Colonic mucosa (tissue), 4 donors: ENCODE measurements at regions not wholly inside any gene's neighbourhood (a gene's known extent, or its start where the extent isn't known, plus 50 kb on each side); places are given as distances from the start of the nearest gene placed in this dataset.

Source experiments
- DNase-seq: peaks from one replicate; pipeline ENCODE4 v3.0.0-alpha.2; 2020
- H3K27ac ChIP-seq: fragments of 200-600 bp; one replicate; pipeline ENCODE4 v1.8.0; 2021
- H3K27me3 ChIP-seq: fragments of 200-600 bp; one replicate; pipeline ENCODE4 v1.8.0; 2021
- H3K36me3 ChIP-seq: fragments of 200-600 bp; one replicate; pipeline ENCODE4 v1.8.0; 2021
- H3K4me1 ChIP-seq: fragments of 200-600 bp; one replicate; pipeline ENCODE4 v1.8.0; 2021; ENCODE audit warnings: mild to moderate bottlenecking
- H3K4me3 ChIP-seq: fragments of 200-600 bp; one replicate; pipeline ENCODE4 v1.8.0; 2021
- H3K9ac ChIP-seq, 2 donors: one replicate each; pipeline ENCODE4 v1.7.0; 2013; ENCODE audit warnings: control low read depth in 2 of 2, low read depth in 2 of 2, low read length in 2 of 2
- H3K9me3 ChIP-seq: fragments of 200-600 bp; one replicate; pipeline ENCODE4 v1.8.0; 2021
- CTCF ChIP-seq: fragments of 200-600 bp; IDR thresholded peaks from one replicate; pipeline ENCODE4 v1.8.0; 2022; ENCODE audit warnings: antibody characterized with exemption, mild to moderate bottlenecking
- intact Hi-C: fragments of 100-400 bp; cut with DNase I; formaldehyde crosslinking; loops from one replicate; pipeline ENCODE4 v1.14.1; 2022
- donor health status: healthy.
- donor health status: DM: no; HTN: no; CAD: no.
- donor health status: DM: no; HTN: no; CAD: no.

DNA sequence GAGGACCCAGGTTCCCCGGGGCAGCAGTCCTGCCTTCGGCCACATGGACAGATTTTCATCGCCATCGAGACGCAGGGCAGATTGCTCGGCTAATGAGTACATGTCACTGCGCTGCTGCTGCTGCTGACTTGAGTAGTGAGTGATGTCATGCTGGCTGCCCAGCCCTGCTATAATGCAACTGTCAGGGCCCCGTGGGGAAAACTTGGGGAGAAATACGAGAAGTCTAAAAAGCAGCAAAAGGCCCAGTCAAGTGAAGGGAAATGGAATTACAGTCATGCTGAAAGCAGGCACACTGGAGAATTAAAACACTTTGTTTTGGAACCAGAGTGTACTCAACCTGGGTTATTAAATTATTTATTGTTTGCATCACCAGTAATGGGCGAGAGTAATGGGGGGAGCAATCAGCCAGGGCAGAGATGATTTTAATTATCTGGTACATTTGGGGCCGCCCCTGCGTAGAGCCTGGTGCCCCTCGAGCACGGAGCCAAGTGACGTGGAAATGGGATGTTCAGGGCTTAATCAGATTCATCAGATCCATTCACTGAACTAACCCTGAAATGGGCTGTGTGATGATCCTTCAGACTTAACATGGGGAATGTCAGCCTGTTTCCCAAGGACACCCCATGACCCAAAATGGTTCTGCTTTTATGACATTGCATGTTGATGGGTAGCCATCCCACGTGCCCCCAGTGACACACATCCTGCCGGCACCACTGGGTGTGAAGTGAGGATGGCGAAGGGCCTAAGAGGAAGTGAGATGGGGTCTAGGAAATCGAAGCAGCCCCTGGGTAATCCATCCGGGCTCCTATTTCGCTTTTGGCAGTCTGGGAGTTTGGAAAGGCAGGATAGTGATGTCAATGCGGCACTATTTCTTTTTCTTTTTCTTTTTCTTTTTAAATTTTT, 241.6 kb upstream of the CADM1 start:
- no peak for TF ChIP-seq CTCF
- no peak overlapping the region for H3K27ac ChIP-seq
- H3K36me3 ChIP-seq: no peaks in the 10 kb centered on the region
- H3K9ac ChIP-seq: no peak overlapping the region
- intact Hi-C loops: no loop called here
- no peaks in the 10 kb centered on the region for H3K4me1 ChIP-seq
- H3K9me3 ChIP-seq: no peaks in the 10 kb centered on the region
- no peak for DNase-seq
- no peaks in the 10 kb centered on the region for H3K27me3 ChIP-seq
- no peak overlapping the region for H3K4me3 ChIP-seq

DNA sequence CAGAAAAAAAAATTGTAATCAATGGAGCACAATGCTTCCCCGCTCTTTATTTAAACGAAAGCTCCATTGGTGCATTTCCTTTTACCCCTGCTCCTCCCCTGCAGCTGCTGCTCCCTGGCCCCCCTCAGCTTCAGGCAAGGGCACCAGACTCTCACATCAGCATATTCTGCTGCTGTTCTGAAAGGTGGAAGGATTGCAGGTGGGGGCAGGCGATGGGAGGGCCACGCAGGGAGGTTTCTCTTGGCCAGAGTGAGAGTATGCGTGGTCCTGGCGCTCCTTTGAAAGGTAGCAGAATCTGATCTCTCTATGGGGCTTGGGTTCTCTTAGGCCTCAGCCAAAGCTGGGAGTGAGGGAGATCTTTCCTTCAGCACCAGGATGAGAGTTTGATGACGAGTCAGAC, 240.9 kb upstream of the CADM1 start:
- Histone ChIP-seq H3K27me3 (no peaks in the 10 kb centered on the region), H3K4me3 (no peak overlapping the region), H3K36me3 (no peaks in the 10 kb centered on the region), H3K27ac (no peak overlapping the region), H3K4me1 (no peaks in the 10 kb centered on the region), H3K9me3 (no peaks in the 10 kb centered on the region), H3K9ac (no peak overlapping the region)
- intact Hi-C loops: no loop called here
- no peak for DNase-seq
- no peak for TF ChIP-seq CTCF

- H3K27me3 ChIP-seq: no peaks in the 10 kb centered on the region
- DNase-seq: no peak
- intact Hi-C loops: no loop called here
These were observed 239.5 kb upstream of the CADM1 start for GRCh38 chr11:115743719-115744118.

GRCh38 chr11:115741376-115742107, 237.3 kb upstream of the CADM1 start:
- no peak for DNase-seq
- H3K4me3 ChIP-seq: no peak overlapping the region
- H3K4me1 ChIP-seq: no peaks in the 10 kb centered on the region
- no peaks in the 10 kb centered on the region for H3K9me3 ChIP-seq
- no peak overlapping the region for H3K9ac ChIP-seq
- no peak for TF ChIP-seq CTCF
- no peak overlapping the region for H3K27ac ChIP-seq
- H3K36me3 ChIP-seq: no peaks in the 10 kb centered on the region
- no peaks in the 10 kb centered on the region for H3K27me3 ChIP-seq
- intact Hi-C loops: no loop called here

More at GRCh38 chr11:115743719-115744118, 239.5 kb upstream of the CADM1 start:
- no peak for TF ChIP-seq CTCF
- H3K9me3 ChIP-seq: no peaks in the 10 kb centered on the region
- H3K36me3 ChIP-seq: no peaks in the 10 kb centered on the region
- no peak overlapping the region for H3K4me3 ChIP-seq
- H3K27ac ChIP-seq: no peak overlapping the region
- H3K4me1 ChIP-seq: no peaks in the 10 kb centered on the region
- H3K9ac ChIP-seq: no peak overlapping the region

GRCh38 chr11:115740324-115740723, 236.1 kb upstream of the CADM1 start:
- Histone ChIP-seq H3K4me3 (no peak overlapping the region), H3K9me3 (no peaks in the 10 kb centered on the region), H3K27me3 (no peaks in the 10 kb centered on the region), H3K9ac (no peak overlapping the region), H3K36me3 (no peaks in the 10 kb centered on the region), H3K27ac (no peak overlapping the region), H3K4me1 (no peaks in the 10 kb centered on the region)
- intact Hi-C loops: no loop called here
- DNase-seq: no peak
- TF ChIP-seq CTCF: no peak
